BLaER1 treated with 17β-estradiol and CSF1 and Interleukin-3, amounts not matched to agents 10 nM and 100 nM (cell line): ENCODE measurements at regions not wholly inside any gene's neighbourhood (a gene's known extent, or its start where the extent isn't known, plus 50 kb on each side); places are given as distances from the start of the nearest gene placed in this dataset.

Experiments
- H3K27ac ChIP-seq, 11 experiments: shearing (Covaris generic); formaldehyde crosslinking; 2 replicates each; pipeline ENCODE4 v1.8.1; 2022
- H3K27me3 ChIP-seq, 11 experiments: shearing (Covaris generic); formaldehyde crosslinking; 2 replicates each; pipeline ENCODE4 v1.8.1; 2022
- H3K36me3 ChIP-seq, 11 experiments: shearing (Covaris generic); formaldehyde crosslinking; 2 replicates each; pipeline ENCODE4 v1.8.1; 2022
- H3K4me1 ChIP-seq, 10 experiments: shearing (Covaris generic); formaldehyde crosslinking; 2 replicates each; pipeline ENCODE4 v1.8.1; 2022
- H3K4me2 ChIP-seq, 11 experiments: shearing (Covaris generic); formaldehyde crosslinking; 2 replicates each; pipeline ENCODE4 v1.8.1; 2022
- H3K4me3 ChIP-seq, 10 experiments: shearing (Covaris generic); formaldehyde crosslinking; 2 replicates each; pipeline ENCODE4 v1.8.1; 2022
- H3K9ac ChIP-seq, 11 experiments: shearing (Covaris generic); formaldehyde crosslinking; 2 replicates each; pipeline ENCODE4 v1.8.1; 2022
- H3K9me3 ChIP-seq, 11 experiments: shearing (Covaris generic); formaldehyde crosslinking; replicated peaks in 1 of 11; 2 replicates each; pipeline ENCODE4 v1.8.1; 2022
- H4K20me1 ChIP-seq, 11 experiments: shearing (Covaris generic); formaldehyde crosslinking; 2 replicates each; pipeline ENCODE4 v1.8.1; 2022
- Cebpa-rat ChIP-seq, 11 experiments: shearing (Covaris generic); IDR thresholded peaks; 2 replicates each; pipeline ENCODE4 v1.8.1; 2022

GRCh38 chr17:77304051-77304745 is 163.4 kb downstream of the SEC14L1 start:
- Histone ChIP-seq H4K20me1 (no peaks in the 10 kb centered on the region; a peak in 2 of 22 replicates), H3K36me3 (no peaks in the 10 kb centered on the region), H3K4me3 (no peak overlapping the region), H3K9ac (no peak overlapping the region), H3K4me1 (peaks cover 8 to 45% (median 20%) of the 10 kb centered on the region in 10 experiments), H3K9me3 (no peaks in the 10 kb centered on the region), H3K27me3 (no peaks in the 10 kb centered on the region), H3K27ac (no peak overlapping the region), H3K4me2 (peak overlapping the region in 4 of 11 experiments; percentile 19 to 25 (median 23); a peak in 7 of 22 replicates)
- no peak for TF ChIP-seq Cebpa-rat (IDR thresholded peaks at IDR 0.05)

DNA sequence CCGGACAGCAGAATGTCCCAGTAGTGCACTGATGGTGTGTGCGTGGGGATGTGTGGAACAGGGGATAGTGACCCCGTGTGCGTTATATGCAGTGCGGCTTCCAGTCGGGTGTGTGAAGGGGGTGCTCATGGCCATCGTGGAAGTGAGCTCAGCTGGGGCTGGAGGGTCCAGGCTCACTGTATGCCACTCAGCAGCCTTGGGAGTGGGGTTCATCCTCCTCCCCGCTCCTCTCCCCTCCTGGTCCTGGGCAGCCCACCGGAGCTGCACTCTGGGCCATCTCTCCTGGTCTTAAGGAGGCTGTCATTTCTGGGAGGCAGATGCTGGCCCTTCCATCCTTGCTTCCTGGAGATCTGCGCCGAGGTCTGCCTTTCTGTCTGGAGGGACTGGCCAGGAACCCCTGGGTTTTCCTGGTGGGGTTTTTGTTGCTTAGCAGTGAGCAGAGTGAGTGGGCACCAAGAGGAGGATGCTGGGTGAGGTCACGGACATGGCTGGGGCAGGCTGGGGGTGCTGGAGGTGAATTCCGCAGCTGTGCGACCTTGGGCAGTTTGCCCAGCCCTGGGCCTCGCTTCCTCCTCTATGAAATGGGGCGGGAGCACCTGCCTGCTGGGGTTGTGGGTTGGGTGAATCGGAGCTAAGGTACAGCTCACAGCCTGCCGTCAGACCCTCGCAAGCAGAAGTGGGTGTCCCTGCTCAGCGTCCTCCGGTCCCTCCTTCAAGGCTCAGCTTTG is 164.1 kb downstream of the SEC14L1 start:
- no peak for TF ChIP-seq Cebpa-rat (IDR thresholded peaks at IDR 0.05)
- H3K4me2 ChIP-seq, result peak overlapping the region; percentile 21 to 62 (median 46); a peak in 21 of 22 replicates
- no peaks in the 10 kb centered on the region for H3K36me3 ChIP-seq
- H3K4me3 ChIP-seq, result no peak overlapping the region
- no peaks in the 10 kb centered on the region; a peak in 2 of 22 replicates for H4K20me1 ChIP-seq
- peak overlapping the region in 1 of 11 experiments; percentile 18; a peak in 2 of 22 replicates for H3K9ac ChIP-seq
- no peaks in the 10 kb centered on the region for H3K27me3 ChIP-seq
- peaks cover 8 to 52% (median 21%) of the 10 kb centered on the region in 10 experiments for H3K4me1 ChIP-seq
- no peaks in the 10 kb centered on the region for H3K9me3 ChIP-seq
- H3K27ac ChIP-seq, result peak overlapping the region in 1 of 11 experiments; percentile 22; a peak in 1 of 22 replicates

DNA sequence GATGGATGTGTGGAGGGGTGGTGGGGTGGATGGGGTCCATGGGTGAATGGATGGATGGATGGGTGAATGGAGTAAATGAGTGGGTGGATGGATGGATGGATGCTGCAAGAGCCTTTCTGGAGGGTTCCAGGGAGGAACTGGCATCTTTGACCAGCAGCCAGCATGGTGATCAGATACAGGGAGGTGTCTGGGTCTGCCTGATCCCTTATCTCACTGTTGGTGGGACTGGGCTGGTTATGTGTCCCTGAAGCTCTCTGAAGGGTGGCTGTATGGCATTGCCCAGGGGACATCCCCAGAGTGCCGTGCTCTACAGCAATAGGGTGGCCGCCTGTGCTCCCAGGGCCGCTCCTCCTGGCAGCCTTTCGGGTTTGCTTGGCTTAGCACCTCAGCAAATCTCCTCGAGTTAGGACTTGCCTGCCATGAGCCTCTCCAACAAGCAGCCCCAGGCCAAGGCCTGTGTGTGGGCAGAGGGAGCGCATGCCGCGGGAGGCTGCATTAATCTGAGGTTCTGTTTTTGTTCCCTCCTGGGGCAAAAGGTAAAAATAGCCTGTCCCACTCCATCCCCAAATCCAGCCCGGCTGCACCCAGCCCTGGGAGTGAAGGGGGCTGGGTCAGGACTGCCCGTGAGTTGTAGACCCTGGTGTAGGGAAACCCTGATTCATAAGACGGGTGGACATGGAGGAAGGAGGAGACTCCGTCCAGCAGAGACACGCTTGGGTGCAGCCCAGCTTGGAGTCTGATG is 165.4 kb downstream of the SEC14L1 start:
- no peaks in the 10 kb centered on the region for H3K9me3 ChIP-seq
- no peak overlapping the region for H3K9ac ChIP-seq
- H3K4me2 ChIP-seq, result peak overlapping the region in 1 of 11 experiments; percentile 12; a peak in 3 of 22 replicates
- TF ChIP-seq Cebpa-rat (IDR thresholded peaks at IDR 0.05), result no peak
- H3K27me3 ChIP-seq, result no peaks in the 10 kb centered on the region
- H3K27ac ChIP-seq, result no peak overlapping the region
- H3K4me3 ChIP-seq, result no peak overlapping the region
- H3K4me1 ChIP-seq, result peaks cover 10 to 65% (median 28%) of the 10 kb centered on the region in 10 experiments
- no peaks in the 10 kb centered on the region; a peak in 2 of 22 replicates for H4K20me1 ChIP-seq
- no peaks in the 10 kb centered on the region for H3K36me3 ChIP-seq

GRCh38 chr17:77306790-77307478 is 166.2 kb downstream of the SEC14L1 start:
- H3K9me3 ChIP-seq, result no peaks in the 10 kb centered on the region
- no peaks in the 10 kb centered on the region for H3K36me3 ChIP-seq
- peaks cover 17 to 72% (median 35%) of the 10 kb centered on the region in 10 experiments for H3K4me1 ChIP-seq
- no peak for TF ChIP-seq Cebpa-rat (IDR thresholded peaks at IDR 0.05)
- H3K27ac ChIP-seq, result no peak overlapping the region
- no peak overlapping the region for H3K9ac ChIP-seq
- H4K20me1 ChIP-seq, result no peaks in the 10 kb centered on the region; a peak in 2 of 22 replicates
- H3K27me3 ChIP-seq, result no peaks in the 10 kb centered on the region
- peak overlapping the region in 1 of 11 experiments; percentile 12; a peak in 3 of 22 replicates for H3K4me2 ChIP-seq
- H3K4me3 ChIP-seq, result no peak overlapping the region

- H3K36me3 ChIP-seq, result no peaks in the 10 kb centered on the region
- no peak overlapping the region for H3K4me3 ChIP-seq
- no peak overlapping the region for H3K9ac ChIP-seq
- no peak for TF ChIP-seq Cebpa-rat (IDR thresholded peaks at IDR 0.05)
- H3K9me3 ChIP-seq, result no peaks in the 10 kb centered on the region
- no peaks in the 10 kb centered on the region for H3K27me3 ChIP-seq
- H3K4me2 ChIP-seq, result peak overlapping the region in 3 of 11 experiments; percentile 58 to 80 (median 74); a peak in 4 of 22 replicates
- no peaks in the 10 kb centered on the region; a peak in 2 of 22 replicates for H4K20me1 ChIP-seq
- H3K4me1 ChIP-seq, result peaks cover 24 to 78% (median 42%) of the 10 kb centered on the region in 10 experiments
- no peak overlapping the region for H3K27ac ChIP-seq
These were observed 166.9 kb downstream of the SEC14L1 start for GRCh38 chr17:77307479-77308198.

DNA sequence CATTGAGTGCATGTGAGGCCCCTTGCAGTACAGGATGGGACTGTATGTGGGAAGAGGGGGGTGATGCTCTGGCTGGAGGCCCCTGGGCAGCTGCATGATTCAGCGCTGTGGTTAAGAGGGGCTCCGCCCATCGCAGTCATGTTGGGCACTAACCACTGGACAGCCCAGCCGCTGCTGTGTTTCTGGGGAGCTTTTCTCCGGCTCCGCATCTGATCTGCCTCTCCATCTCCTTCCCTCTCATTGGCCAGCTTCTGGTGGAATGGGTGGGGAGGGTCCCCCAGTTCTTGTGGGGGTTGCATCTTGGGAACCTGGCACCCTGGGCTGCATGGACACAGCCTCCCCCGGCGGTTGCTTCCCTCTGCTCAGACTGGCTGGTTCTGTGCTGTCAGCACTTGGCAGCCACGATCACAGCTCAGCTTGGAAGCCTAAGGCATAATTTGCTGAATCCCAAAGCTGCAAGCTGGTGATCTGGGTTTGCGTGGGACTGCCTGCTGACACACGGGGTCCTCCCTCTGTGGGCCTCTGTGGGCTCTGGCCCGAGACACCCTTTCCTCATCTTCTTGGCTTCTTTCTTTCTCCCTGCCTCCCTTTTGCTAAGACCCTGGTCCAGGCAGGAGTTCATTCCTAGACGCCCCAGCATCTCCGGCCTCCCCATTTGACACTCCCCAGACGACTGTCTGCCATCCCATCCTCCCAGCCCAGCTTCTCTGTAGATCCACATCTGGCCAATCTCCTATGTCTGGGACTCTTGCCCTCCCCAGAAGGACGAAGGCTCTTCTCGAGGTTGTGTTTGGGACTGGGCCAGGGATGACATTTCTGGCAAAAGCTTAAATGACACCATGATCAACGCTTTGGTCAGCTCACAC is 168.3 kb downstream of the SEC14L1 start:
- peak overlapping the region in 1 of 11 experiments; percentile 17; a peak in 2 of 22 replicates for H3K27ac ChIP-seq
- H3K9ac ChIP-seq, result peak overlapping the region in 2 of 11 experiments; percentile 3 to 22; a peak in 2 of 22 replicates

GRCh38 chr17:77310336-77310735 is 169.6 kb downstream of the SEC14L1 start:
- peak overlapping the region in 1 of 11 experiments; percentile 37; a peak in 3 of 22 replicates for H3K4me2 ChIP-seq
- no peak overlapping the region for H3K4me3 ChIP-seq
- no peaks in the 10 kb centered on the region for H3K9me3 ChIP-seq
- H3K4me1 ChIP-seq, result peaks cover 32 to 71% (median 50%) of the 10 kb centered on the region in 10 experiments
- TF ChIP-seq Cebpa-rat (IDR thresholded peaks at IDR 0.05), result no peak
- no peaks in the 10 kb centered on the region; a peak in 2 of 22 replicates for H4K20me1 ChIP-seq
- H3K9ac ChIP-seq, result no peak overlapping the region
- H3K27me3 ChIP-seq, result no peaks in the 10 kb centered on the region
- H3K36me3 ChIP-seq, result no peaks in the 10 kb centered on the region
- H3K27ac ChIP-seq, result no peak overlapping the region

More for the DNA sequence above, 168.3 kb downstream of the SEC14L1 start:
- no peak for TF ChIP-seq Cebpa-rat (IDR thresholded peaks at IDR 0.05)
- H4K20me1 ChIP-seq, result no peaks in the 10 kb centered on the region; a peak in 2 of 22 replicates
- no peaks in the 10 kb centered on the region for H3K27me3 ChIP-seq
- no peaks in the 10 kb centered on the region for H3K36me3 ChIP-seq
- H3K4me2 ChIP-seq, result peak overlapping the region in 4 of 11 experiments; percentile 2 to 80 (median 66); a peak in 8 of 22 replicates
- H3K4me1 ChIP-seq, result peaks cover 29 to 71% (median 48%) of the 10 kb centered on the region in 10 experiments
- no peaks in the 10 kb centered on the region for H3K9me3 ChIP-seq
- H3K4me3 ChIP-seq, result no peak overlapping the region
